SK-N-MC (cell line): ENCODE measurements at regions not wholly inside any gene's neighbourhood (a gene's known extent, or its start where the extent isn't known, plus 50 kb on each side); places are given as distances from the start of the nearest gene placed in this dataset.
"Not testable (repeated sequence)": the region's sequence is repeated elsewhere in the genome, so short reads cannot be mapped to it uniquely, and the experiment has no call there.

Source experiments
- EZH2 ChIP-seq: fragments of 200-600 bp; sonication (generic); IDR thresholded peaks from one replicate; pipeline ENCODE4 v1.6.1; 2017; ENCODE audit warnings: antibody characterized with exemption
- POLR2AphosphoS5 ChIP-seq: IDR thresholded peaks from 2 replicates; pipeline ENCODE4 v1.6.1; 2012; ENCODE audit warnings: mild to moderate bottlenecking, low read depth, low read length, borderline replicate concordance

DNA sequence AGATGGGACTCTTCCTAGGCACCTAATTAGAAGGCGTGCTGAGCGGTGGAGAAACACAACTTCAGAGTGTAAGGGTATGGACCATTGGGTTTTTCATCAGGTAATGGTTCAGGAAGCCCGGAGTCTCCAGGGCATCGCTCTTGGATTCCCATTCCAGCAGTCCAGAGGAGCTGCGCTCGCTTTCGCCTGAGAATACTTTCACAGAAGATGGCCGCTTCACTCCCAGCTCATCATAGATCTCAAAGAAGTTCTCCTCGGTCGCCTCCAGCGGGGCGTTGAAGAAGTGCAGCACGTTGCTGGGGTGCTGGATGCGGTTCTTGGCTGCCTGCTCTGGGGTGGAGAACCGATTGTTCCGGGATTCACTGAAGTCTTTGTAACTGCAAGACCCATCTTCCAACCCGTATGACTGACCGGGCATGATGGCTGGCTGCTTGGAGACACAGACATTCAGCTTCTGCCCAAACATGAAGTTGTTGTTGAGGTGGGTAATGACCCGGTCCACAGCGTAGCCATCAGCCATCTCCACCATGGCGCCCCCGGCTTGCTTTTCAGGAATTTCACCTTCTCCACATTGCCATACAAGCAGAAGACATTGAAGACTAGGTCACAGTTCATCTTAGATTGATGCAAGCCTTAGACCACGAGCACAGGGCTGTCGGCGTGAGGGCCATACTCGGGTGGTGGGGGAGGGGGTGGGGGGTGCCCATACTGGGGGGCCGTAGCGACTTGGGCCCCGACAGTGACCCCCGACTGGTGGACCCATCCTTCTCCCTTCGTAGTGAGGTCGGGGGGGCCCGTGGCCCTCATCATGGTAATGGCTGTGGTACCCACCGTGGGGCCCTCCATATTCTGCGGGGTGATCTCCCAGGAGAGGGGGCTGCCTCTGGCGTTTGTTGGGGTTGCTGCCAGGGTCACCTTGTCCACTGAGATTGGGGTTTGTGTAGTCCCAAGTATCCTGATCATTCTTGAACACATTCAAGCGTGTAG, 51.7 kb upstream of the GOLGA8A start:
- not testable (repeated sequence) for TF ChIP-seq EZH2, POLR2AphosphoS5
